Activated CD4-positive, alpha-beta T cell treated with anti-CD3 and anti-CD28 coated beads, Interleukin-2, amount 10 ng/mL, durations not matched to agents 24 days and 14 days (primary cell): ENCODE measurements at regions not wholly inside any gene's neighbourhood (a gene's known extent, or its start where the extent isn't known, plus 50 kb on each side); places are given as distances from the start of the nearest gene placed in this dataset.

Source experiments
- DNase-seq: peaks from one replicate; pipeline ENCODE4 v3.0.0; 2022
- H3K27ac Mint-ChIP-seq: one replicate; pipeline ENCODE4 v1.8.0; 2022; ENCODE audit warnings: mild to moderate bottlenecking, mixed read lengths
- H3K27me3 Mint-ChIP-seq: one replicate; pipeline ENCODE4 v1.8.0; 2022; ENCODE audit warnings: mixed read lengths
- H3K36me3 Mint-ChIP-seq: one replicate; pipeline ENCODE4 v1.8.0; 2022; ENCODE audit warnings: low read depth, mild to moderate bottlenecking, mixed read lengths
- H3K4me1 Mint-ChIP-seq: one replicate; pipeline ENCODE4 v1.8.0; 2021; ENCODE audit warnings: mixed read lengths
- H3K4me3 Mint-ChIP-seq: one replicate; pipeline ENCODE4 v1.8.0; 2022; ENCODE audit warnings: mild to moderate bottlenecking, moderate library complexity, mixed read lengths
- H3K9me3 Mint-ChIP-seq: one replicate; pipeline ENCODE4 v1.8.0; 2021; ENCODE audit warnings: mixed read lengths
- intact Hi-C: fragments of 100-400 bp; cut with micrococcal nuclease; formaldehyde crosslinking; loops from one replicate; pipeline ENCODE4 v1.15.1; 2023

DNA sequence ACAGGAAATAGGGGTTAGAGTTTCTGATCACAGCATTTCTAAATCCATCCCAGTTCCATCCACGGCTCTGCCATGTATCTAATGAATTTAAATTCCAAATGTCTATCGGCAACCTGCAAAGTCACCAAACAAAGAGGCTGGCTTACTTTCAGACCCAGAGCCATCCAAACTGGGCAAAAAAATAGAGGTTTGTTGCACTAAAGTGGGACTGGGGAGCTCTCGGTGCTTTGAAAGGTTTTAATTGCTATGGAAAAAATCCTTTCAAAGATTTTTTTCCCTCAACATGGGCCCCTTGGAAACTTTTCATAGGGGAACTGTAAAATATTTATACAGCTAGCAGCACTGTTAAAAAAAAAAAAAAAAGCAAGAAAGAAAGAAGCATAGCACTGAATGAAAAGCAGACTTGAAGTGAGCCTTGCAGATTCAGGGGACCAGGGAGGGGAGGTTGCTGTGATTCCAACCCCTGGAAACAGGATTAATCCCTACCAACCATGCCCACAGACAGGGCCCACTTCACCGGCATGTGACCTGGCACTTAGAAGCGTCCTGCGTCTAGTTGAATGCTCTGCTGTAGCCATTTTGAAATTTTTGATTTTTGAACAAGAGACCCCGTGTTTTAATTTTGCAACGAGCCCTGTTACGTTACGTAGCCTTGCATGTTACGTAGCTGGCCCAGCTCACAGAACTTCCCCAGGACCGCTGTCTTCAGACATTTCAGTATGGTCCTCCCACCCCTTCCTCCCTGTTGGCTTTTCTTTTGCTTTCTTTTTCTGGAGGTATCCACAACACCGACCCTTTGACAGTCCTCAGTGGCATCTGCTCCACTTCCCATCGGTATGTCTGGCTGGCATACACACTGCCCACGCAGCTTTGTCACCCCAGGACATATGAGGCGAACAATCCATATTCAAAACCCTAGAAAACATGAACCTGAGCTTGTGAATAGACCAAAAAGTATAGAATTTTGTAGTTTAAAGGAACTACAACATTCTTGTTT, 105.3 kb upstream of the NFIB start:
- Mint-ChIP-seq H3K27ac (no peak overlapping the region), H3K27me3 (no peaks in the 10 kb centered on the region), H3K36me3 (no peaks in the 10 kb centered on the region), H3K9me3 (no peaks in the 10 kb centered on the region), H3K4me1 (no peaks in the 10 kb centered on the region), H3K4me3 (no peak overlapping the region)
- intact Hi-C loops, result no loop called here
- DNase-seq, result no peak

DNA sequence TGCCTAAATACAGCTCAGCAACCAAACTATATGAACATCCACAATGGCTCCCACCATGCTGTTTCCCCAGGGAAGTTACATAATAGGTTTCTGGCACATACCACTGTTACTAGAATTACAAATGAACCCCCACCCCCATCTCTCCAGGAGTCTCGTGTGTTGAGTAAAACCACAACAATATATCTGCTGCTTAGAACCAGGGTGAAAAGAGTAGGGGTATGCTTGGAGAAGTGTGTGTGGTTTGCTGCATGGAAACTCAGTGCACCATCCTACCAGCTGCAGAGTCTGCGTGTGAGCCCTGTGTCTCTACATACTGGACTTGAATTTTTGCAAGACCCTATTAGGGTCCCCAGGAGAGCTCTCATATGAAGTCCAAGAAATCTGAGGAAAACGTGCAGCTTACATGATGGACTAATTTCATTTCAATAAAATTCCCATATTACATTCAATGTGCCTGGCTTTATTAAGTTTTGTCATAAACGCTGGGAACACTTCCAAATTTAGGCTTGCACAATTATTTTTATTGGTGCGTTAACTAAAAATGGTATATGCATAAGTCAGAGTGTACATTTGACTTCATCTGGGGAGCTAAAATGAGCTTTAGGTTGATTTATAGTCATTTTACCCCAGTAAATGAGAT, 104.5 kb upstream of the NFIB start:
- H3K36me3 Mint-ChIP-seq, result no peaks in the 10 kb centered on the region
- no peak for DNase-seq
- no peaks in the 10 kb centered on the region for H3K4me1 Mint-ChIP-seq
- no peak overlapping the region for H3K27ac Mint-ChIP-seq
- intact Hi-C loops, result no loop called here
- H3K27me3 Mint-ChIP-seq, result no peaks in the 10 kb centered on the region
- no peak overlapping the region for H3K4me3 Mint-ChIP-seq
- no peaks in the 10 kb centered on the region for H3K9me3 Mint-ChIP-seq

DNA sequence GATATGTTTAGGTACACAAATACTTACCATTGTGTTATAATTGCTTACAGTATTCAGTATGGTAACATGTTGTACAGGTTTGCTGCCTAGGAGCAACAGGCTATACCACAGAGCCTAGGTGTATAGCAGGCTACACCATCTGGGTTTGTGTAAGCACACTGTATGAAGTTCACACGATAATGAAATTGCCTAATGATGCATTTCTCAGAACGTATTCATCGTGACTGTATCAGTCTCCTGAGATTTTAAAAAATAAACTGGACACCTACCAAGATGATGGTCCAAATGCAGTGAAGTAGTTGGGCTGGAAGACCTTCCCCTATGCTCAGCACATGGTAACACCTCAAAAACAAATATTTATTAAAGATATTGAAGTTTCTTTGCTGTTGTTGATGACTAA, 103.3 kb upstream of the NFIB start:
- no peaks in the 10 kb centered on the region for H3K9me3 Mint-ChIP-seq
- intact Hi-C loops, result no loop called here
- no peaks in the 10 kb centered on the region for H3K4me1 Mint-ChIP-seq
- no peaks in the 10 kb centered on the region for H3K27me3 Mint-ChIP-seq
- no peak for DNase-seq
- H3K27ac Mint-ChIP-seq, result no peak overlapping the region
- H3K4me3 Mint-ChIP-seq, result no peak overlapping the region
- H3K36me3 Mint-ChIP-seq, result no peaks in the 10 kb centered on the region

DNA sequence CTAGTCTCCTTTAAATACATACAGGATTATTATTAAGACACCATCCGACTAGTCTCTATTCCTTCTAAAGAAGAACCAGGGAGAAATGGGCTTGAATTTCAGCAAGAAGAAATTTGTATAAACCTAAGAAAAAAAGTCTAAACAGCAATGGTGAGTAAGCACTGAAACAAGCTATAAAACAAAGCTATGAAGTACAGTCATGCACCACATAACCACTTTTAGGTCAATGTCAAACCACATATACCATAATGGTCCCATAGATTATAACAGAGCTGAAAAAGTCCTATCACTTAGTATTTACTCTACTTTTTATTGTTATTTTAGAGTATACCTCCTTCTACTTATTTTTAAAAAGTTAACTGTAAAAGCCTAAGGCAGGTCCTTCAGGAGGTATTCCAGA, 102.0 kb upstream of the NFIB start:
- Mint-ChIP-seq H3K27me3 (no peaks in the 10 kb centered on the region), H3K27ac (no peak overlapping the region)
- intact Hi-C loops, result no loop called here

DNA sequence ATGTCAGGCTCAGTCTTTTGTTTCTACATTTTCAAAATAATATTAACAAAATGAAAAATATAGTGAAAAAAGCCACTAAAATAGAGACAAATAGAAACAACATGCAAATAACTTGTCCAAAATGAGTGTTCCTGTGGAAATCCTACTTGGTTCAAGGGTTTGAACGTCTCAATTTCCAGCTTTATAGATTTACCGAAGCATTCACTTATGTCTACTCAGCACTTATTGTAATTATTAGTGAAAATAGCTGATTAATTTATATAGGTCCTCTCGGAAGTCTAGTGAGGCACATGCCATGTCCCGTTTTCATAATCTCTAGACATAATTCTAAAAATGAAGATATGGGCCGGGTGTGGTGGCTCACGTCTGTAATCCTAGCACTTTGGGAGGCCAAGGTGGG, 99.9 kb upstream of the NFIB start:
- H3K4me1 Mint-ChIP-seq, result no peaks in the 10 kb centered on the region
- H3K4me3 Mint-ChIP-seq, result no peak overlapping the region
- H3K36me3 Mint-ChIP-seq, result no peaks in the 10 kb centered on the region
- H3K27ac Mint-ChIP-seq, result no peak overlapping the region
- no peaks in the 10 kb centered on the region for H3K9me3 Mint-ChIP-seq
- no peaks in the 10 kb centered on the region for H3K27me3 Mint-ChIP-seq
- DNase-seq, result no peak
- intact Hi-C loops, result no loop called here

More for the DNA sequence above, 102.0 kb upstream of the NFIB start:
- no peaks in the 10 kb centered on the region for H3K36me3 Mint-ChIP-seq
- H3K9me3 Mint-ChIP-seq, result no peaks in the 10 kb centered on the region
- H3K4me1 Mint-ChIP-seq, result no peaks in the 10 kb centered on the region
- no peak overlapping the region for H3K4me3 Mint-ChIP-seq
- no peak for DNase-seq

DNA sequence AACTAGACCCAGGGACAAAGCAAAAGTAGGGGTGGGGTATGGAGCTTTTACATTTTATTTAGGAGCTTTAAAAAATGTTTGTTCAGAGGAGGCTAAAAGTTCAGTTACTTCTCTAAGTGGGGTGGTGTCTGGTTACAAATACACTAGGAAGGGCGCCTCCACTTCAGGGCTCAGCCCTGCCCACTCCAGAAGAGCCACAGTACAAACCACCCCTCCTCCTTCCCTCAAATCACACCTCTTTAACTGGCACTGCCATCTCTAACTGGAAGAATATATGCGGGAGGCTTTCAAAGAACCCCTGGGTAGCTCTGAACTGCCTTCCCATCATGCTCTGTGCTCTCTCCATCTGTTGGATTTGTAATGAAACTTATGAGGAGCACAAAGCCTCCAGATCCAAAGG, 98.8 kb upstream of the NFIB start:
- DNase-seq, result no peak
- Mint-ChIP-seq H3K27me3 (no peaks in the 10 kb centered on the region), H3K36me3 (no peaks in the 10 kb centered on the region), H3K9me3 (no peaks in the 10 kb centered on the region), H3K4me3 (no peak overlapping the region), H3K4me1 (no peaks in the 10 kb centered on the region), H3K27ac (no peak overlapping the region)
- intact Hi-C loops, result no loop called here

DNA sequence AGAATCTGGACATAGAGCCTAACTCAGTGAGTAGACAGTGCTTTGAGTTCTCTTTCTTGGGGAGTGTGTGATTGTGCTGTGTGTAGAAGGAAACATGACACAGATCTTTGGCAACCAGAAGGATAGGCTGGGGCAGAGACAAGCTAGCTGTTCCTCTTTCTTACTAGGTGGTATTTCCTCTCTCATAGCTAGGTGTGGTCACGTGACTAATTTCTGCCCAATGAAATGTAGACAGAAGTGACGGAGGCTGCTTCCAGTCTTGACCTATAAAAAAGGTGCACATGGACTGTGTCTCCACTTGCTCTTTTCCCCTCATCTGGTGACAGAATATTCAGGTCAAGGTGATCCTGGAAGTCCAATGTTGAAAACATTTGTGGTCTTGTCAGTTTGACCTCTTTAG, 92.5 kb upstream of the NFIB start:
- H3K4me3 Mint-ChIP-seq, result no peak overlapping the region
- no peaks in the 10 kb centered on the region for H3K4me1 Mint-ChIP-seq
- no peaks in the 10 kb centered on the region for H3K36me3 Mint-ChIP-seq
- no peak overlapping the region for H3K27ac Mint-ChIP-seq
- no peak for DNase-seq
- H3K27me3 Mint-ChIP-seq, result no peaks in the 10 kb centered on the region
- H3K9me3 Mint-ChIP-seq, result no peaks in the 10 kb centered on the region
- intact Hi-C loops, result no loop called here

DNA sequence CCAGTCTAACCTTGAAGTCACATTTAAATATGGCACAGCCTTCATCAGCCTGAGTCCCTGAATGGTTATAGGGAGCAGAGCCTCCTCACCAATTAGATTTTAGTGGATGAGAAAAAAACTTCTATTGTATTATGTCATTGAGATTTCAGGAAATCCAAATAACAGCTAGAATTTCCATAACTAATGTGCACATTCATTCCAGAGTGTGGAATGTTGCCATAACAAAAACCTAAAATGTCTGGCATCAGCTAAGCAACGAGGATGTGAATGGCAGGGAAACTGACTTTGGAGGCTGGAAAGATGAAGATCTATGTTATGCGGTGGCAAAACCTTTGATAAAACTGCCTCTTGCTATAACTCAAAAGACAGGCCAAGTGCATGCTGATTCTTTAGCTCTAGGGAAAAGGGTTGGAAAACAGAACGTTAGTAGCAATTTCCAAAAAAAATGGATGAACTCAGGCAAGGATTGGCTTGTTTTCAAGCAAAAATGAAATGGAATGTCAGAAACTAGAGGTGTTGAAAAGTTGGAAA, 91.3 kb upstream of the NFIB start:
- Mint-ChIP-seq H3K4me3 (no peak overlapping the region), H3K27ac (no peak overlapping the region), H3K27me3 (no peaks in the 10 kb centered on the region), H3K4me1 (no peaks in the 10 kb centered on the region), H3K36me3 (no peaks in the 10 kb centered on the region), H3K9me3 (no peaks in the 10 kb centered on the region)
- intact Hi-C loops, result no loop called here
- no peak for DNase-seq

DNA sequence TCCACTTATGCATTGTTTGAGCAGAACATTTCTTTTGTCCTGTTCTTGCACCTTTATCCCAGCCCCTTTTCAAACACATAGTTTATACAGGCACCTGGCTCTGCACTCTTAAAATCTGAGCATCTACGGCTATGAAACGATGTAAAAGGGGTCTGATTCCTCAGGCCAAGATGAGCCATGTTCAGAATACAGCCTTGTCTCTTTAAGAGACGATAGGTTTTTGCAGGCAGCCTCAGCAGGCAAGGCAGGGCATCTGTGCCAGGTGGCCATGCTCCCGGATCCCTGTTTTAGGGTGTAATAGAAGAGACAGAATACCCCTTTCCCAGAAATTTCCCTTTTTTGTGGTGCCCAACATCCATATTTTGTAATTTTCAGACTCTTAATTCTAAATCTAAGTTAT, 89.1 kb upstream of the NFIB start:
- intact Hi-C loops, result no loop called here
- no peaks in the 10 kb centered on the region for H3K27me3 Mint-ChIP-seq
- no peaks in the 10 kb centered on the region for H3K36me3 Mint-ChIP-seq
- DNase-seq, result no peak
- H3K9me3 Mint-ChIP-seq, result no peaks in the 10 kb centered on the region
- no peaks in the 10 kb centered on the region for H3K4me1 Mint-ChIP-seq
- no peak overlapping the region for H3K27ac Mint-ChIP-seq
- H3K4me3 Mint-ChIP-seq, result no peak overlapping the region

DNA sequence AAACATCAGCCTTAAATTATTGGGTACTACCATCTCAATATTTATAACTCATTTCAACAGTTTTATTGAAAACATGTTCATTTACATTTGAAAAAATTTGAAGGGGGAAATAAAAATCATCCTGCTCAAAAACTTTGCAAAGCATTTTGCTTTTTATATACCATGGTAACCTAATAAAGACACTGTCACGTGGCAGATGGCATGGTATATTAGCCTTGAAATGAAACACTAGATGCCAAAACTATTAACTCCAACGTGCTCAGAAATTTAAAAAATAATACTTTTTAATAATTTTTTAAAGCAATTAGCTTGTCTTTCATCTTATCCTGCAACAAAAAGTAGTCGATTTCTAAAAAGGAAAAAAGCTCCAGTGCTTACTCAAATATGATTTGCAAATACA, 88.6 kb upstream of the NFIB start:
- no peaks in the 10 kb centered on the region for H3K9me3 Mint-ChIP-seq
- intact Hi-C loops, result no loop called here
- DNase-seq, result no peak

DNA sequence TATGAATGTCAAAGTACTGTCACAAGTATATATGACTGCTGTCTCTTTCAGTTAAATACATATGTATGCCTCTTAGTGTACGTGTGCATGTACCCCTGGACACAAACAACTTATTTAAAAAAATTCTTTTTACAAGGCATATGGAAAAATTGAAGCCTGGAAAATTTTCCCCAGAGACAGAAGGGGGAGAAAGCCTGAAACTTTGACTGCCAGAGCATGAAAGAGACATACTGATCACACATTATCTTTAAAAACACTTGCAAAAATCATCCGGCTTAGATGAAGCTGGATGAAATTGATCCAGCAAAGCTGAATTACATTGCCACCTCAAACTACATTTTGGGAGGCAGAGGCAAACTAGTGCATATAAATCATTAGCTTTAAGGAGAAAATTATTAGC, 88.0 kb upstream of the NFIB start:
- Mint-ChIP-seq H3K27ac (no peak overlapping the region), H3K27me3 (no peaks in the 10 kb centered on the region), H3K4me1 (no peaks in the 10 kb centered on the region), H3K4me3 (no peak overlapping the region), H3K36me3 (no peaks in the 10 kb centered on the region), H3K9me3 (no peaks in the 10 kb centered on the region)
- no peak for DNase-seq
- intact Hi-C loops, result no loop called here

More for the DNA sequence above, 88.6 kb upstream of the NFIB start:
- H3K4me1 Mint-ChIP-seq, result no peaks in the 10 kb centered on the region
- H3K27me3 Mint-ChIP-seq, result no peaks in the 10 kb centered on the region
- no peak overlapping the region for H3K4me3 Mint-ChIP-seq
- no peaks in the 10 kb centered on the region for H3K36me3 Mint-ChIP-seq
- no peak overlapping the region for H3K27ac Mint-ChIP-seq

DNA sequence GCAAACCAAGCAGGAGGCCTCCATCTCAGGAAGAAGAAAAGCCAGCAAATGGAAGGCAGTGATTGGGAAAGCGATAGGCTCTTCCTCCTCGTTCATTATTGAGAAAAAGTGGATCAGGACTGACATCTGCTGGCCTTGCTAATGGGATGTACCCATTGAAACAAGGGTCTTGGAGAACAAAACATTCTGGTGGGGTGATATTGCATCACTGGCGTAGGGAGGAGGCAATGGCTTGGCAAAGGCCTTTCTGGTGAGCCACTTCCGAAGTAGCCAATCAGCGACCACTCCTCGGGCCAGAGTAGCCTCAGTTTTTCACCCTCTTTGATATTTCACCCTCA, 86.7 kb upstream of the NFIB start:
- no peaks in the 10 kb centered on the region for H3K27me3 Mint-ChIP-seq
- intact Hi-C loops, result no loop called here
- no peaks in the 10 kb centered on the region for H3K36me3 Mint-ChIP-seq
- no peaks in the 10 kb centered on the region for H3K9me3 Mint-ChIP-seq
- no peaks in the 10 kb centered on the region for H3K4me1 Mint-ChIP-seq
- DNase-seq, result no peak
- H3K4me3 Mint-ChIP-seq, result no peak overlapping the region
- H3K27ac Mint-ChIP-seq, result no peak overlapping the region

DNA sequence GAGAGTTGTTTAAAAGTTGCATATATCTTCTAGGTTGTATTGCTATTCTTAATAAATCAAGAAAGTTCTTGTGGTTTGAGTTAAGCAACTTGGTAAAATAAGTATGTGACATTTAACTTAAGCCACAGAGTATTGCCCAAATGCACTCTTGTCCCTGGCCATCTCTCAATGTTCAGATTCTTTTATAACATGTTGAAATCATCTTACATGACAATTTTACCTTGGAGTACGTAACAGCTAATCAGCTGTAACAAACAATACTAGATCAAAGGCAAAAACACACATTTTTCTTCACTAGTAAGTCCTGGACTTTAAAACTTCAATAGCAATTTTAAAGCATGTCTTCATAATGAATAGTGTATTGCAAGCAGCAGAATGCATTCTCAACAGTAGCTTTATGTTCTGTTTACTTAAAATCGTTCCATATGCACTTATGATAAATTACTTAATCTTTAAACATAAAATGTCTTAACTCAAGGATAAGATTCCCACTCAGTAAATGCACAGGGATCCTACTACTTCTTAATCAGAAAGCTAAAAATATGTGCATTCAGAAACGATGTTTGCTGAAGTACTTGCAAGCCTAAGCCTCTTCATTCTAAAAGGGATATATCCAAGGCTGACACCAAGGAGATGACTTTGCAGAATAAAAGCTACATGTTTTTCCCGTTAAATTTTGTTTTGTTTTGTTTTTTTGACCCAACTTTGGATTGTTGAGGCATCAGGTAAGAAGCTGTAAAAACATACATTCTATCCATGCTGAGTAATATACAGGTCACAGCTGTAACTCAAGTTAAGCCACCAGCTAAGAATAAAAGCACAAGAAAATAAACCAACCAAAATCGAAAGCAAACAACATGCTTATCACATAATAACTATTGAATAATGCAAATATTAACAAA, 86.1 kb upstream of the NFIB start:
- no peaks in the 10 kb centered on the region for H3K9me3 Mint-ChIP-seq
- no peaks in the 10 kb centered on the region for H3K36me3 Mint-ChIP-seq
- no peaks in the 10 kb centered on the region for H3K4me1 Mint-ChIP-seq
- H3K27ac Mint-ChIP-seq, result no peak overlapping the region
- intact Hi-C loops, result no loop called here
- H3K27me3 Mint-ChIP-seq, result no peaks in the 10 kb centered on the region
- H3K4me3 Mint-ChIP-seq, result no peak overlapping the region
- DNase-seq, result no peak

DNA sequence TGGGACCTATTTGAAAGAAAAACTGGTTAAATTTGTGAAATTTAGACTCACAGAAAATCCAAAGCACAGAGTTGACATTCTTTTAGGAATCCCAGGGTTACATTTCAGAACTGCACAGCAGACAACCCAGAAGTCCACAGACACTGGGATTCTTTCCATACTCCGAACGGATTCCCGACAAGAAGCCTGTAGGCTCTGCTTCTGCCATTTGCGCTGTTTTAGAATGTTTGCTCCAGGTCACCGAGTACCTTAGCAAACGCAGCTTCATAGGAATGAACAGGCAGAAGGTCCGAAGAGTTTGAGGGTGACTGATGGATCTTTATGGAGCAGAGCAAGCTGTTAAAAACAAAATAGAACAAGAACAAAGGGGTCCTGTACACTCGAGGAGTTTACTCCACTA, 84.5 kb upstream of the NFIB start:
- Mint-ChIP-seq H3K9me3 (no peaks in the 10 kb centered on the region), H3K27ac (no peak overlapping the region), H3K4me1 (no peaks in the 10 kb centered on the region), H3K4me3 (no peak overlapping the region), H3K36me3 (no peaks in the 10 kb centered on the region), H3K27me3 (no peaks in the 10 kb centered on the region)
- intact Hi-C loops, result no loop called here
- DNase-seq, result no peak
